Activated gamma-delta T cell treated with Interleukin-2 at 50 U/mL for 16 hours (primary cell): ENCODE measurements at regions not wholly inside any gene's neighbourhood (a gene's known extent, or its start where the extent isn't known, plus 50 kb on each side); places are given as distances from the start of the nearest gene placed in this dataset.
"Not testable (repeated sequence)": the region's sequence is repeated elsewhere in the genome, so short reads cannot be mapped to it uniquely, and the experiment has no call there.

Source experiments
- DNase-seq: peaks from one replicate; pipeline ENCODE4 v3.0.0-alpha.2; 2020

- no peak for DNase-seq
Observed at GRCh38 chr20:30511322-30512030, 746.0 kb upstream of the DEFB115 start.

DNA sequence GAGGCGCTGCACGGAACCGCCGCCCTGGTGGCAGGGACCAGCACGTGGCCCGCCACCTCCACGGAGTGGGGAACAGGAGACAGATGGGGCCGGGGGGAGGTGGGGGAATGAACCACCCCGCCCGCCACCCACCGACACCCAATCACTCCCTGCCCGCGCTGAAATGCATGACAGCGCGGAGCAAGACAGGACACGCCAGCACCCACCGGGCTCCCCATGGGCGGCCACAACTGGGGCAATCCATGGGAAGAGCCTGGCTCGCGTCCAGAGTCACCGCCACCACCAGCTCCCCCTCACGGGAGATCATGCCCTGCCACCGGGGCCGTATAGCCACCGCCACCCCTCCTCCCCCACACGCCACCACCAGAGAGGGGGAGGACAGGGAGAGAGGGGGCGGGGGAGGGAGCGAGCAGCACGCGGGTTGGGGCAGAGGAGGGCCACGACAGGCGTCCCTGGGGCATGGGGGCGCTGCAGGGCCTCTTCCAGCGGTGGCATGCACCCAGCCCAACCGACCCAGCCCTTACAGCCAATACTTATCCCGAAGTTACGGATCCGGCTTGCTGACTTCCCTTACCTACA, 744.3 kb upstream of the DEFB115 start:
- no peak for DNase-seq

- DNase-seq = not testable (repeated sequence)
Observed at GRCh38 chr20:30515915-30516314, 741.5 kb upstream of the DEFB115 start.

- not testable (repeated sequence) for DNase-seq
Observed at GRCh38 chr20:30518906-30519305, 738.6 kb upstream of the DEFB115 start.

DNA sequence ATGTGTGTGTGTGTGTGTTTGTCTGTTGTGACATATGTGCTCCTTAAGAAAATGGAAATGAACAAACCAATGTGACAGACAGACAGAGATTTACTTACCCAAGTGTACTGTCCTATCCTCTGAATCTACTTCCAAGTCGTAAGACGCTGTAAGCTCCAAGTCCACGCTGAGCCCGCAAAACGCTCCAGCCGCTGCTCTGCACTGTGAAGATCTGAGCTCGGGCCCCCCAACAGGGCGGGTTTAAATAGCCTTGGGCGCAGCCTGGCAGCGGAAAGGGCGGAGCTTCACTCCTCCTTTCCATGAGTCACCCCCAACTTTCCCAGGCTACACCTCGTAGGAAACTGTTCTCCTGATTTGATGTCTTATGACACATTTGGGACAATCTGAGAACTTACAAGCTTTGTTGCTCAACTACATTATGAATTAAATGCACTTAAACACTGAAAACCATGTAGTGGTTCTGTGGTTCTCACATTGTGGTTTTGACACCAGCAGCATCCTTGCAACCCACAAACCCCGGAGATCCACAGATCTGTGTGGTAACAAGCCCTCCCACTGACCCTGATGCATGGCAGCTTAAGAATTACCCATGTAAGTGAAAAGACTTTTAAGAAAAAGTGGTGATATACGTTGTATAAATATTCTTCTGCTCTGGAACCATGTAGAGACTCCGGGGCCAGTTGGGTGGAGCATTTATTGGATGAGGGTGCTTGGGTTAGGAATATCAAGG, 735.6 kb upstream of the DEFB115 start:
- DNase-seq = not testable (repeated sequence)

GRCh38 chr20:30524155-30524554, 733.3 kb upstream of the DEFB115 start:
- not testable (repeated sequence) for DNase-seq

DNA sequence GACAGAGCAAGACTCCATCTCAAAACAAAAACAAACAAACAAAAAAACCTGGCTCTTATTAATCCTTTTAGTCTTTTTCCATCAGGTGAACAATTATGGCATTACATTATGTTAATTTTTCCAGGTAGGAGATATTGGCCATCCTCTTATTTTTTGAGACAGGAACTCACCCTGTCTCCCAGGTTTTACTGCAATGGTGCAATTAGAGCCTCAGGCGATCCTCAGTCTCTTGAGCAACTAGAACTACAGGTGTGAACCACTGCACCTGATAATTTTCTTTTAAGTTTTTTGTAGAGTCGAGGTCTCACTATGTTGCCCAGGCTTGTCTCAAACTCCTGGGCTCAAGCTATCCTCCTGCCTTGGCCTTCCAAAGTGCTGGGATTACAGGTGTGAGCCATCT, 732.7 kb upstream of the DEFB115 start:
- not testable (repeated sequence) for DNase-seq

- not testable (repeated sequence) for DNase-seq
Observed at GRCh38 chr20:30533653-30534052, 723.8 kb upstream of the DEFB115 start.

DNA sequence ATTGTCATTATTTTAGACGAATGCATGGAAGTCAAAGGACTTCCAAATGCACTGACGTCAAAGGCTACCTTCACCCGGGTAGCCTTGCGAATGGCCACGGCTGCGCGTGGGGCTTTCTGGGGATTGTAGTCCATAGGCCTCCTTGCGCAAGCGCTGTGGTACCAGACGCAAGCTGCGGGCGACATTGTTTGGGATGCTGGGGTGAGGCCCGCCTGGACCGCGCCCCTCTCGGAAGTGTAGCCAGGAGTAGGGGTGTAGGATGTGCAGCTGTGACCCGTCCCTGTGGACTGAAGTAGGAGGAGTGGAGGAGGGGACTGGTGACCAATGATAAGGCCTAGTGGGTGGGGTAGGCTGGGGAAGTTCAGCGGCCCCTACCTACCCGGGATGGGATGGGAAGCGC, 720.0 kb upstream of the DEFB115 start:
- DNase-seq = not testable (repeated sequence)

GRCh38 chr20:30540330-30541069, 717.0 kb upstream of the DEFB115 start:
- DNase-seq = not testable (repeated sequence)

DNA sequence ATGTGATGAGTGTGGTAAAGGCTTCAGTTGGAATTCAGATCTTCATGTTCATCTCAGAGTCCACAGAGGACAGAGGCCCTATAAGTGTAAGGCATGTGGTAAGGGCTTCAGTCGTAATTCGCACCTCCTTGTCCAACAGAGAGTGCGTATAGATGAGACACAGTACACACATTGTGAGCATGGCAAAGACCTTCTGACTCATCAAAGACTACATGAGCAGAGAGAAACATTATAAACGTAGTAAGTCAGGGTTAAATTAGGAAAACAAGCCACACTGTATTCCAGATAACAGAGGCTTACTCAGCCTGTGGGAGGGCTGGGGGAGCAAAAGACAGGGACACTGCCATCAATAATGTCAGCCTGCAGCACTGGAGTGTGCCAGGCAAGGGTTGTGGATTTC, 706.2 kb upstream of the DEFB115 start:
- DNase-seq = not testable (repeated sequence)

DNA sequence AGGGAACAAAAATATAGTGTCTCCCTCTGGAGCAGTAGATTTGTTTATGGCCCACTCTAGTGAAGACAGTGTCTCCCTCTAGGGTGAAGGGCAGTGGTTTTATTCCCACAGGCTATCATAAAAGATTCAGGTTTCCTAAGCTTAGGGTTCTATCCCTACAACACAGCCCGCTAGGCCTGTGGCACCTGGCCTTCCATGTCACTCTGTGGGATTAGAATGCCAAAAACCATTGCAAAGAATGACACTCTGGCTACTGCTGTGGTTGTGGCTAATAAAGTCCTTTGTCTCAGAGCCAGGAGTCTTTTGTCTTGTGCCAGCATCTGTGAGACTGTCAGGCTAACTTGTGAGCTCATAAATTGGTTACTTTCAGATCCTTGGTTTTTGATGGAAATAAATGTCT, 700.7 kb upstream of the DEFB115 start:
- DNase-seq = not testable (repeated sequence)

- DNase-seq = not testable (repeated sequence)
Observed at GRCh38 chr20:30565086-30565485, 692.4 kb upstream of the DEFB115 start.

- not testable (repeated sequence) for DNase-seq
Observed at GRCh38 chr20:30569867-30570266, 687.6 kb upstream of the DEFB115 start.

DNA sequence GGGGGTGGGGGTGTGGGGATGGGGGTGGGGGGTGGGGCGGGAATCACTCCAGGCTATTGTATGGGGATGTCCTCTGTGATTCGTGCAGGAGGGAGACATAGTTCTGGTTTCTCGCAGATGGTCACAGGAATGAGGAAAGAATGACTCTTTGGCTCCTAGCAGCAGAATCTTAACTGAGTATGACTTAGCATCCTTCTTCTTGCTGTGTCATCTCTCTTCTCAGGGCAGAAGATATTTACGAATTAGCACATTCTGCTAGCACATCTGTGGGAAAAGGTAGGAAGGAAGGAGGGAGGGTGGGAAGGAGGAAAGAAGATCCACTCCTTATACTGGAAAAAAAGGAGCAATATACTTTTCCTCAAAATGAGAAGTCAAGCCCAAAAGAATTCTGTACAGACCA, 686.8 kb upstream of the DEFB115 start:
- DNase-seq = not testable (repeated sequence)

DNA sequence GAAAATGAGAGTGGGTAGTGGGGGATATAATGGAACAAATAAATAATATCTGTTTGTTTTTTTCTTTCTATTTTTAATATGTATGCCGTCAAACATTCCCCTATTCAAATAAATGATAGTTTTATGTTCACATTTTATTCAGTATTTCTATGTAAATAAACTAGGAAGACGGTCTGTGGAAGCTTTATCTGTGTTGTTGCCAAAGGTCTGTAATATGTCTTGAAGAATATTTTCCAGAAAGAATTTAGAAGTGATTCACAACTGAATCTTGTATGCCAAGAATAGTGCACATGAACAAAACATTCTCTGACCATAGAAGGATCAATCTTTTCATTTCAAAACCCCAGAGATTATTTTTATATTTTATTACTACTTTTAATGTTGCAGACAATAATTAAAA, 683.1 kb upstream of the DEFB115 start:
- not testable (repeated sequence) for DNase-seq

GRCh38 chr20:30579069-30579468, 678.4 kb upstream of the DEFB115 start:
- DNase-seq = not testable (repeated sequence)

GRCh38 chr20:30579824-30580438, 677.5 kb upstream of the DEFB115 start:
- not testable (repeated sequence) for DNase-seq

DNA sequence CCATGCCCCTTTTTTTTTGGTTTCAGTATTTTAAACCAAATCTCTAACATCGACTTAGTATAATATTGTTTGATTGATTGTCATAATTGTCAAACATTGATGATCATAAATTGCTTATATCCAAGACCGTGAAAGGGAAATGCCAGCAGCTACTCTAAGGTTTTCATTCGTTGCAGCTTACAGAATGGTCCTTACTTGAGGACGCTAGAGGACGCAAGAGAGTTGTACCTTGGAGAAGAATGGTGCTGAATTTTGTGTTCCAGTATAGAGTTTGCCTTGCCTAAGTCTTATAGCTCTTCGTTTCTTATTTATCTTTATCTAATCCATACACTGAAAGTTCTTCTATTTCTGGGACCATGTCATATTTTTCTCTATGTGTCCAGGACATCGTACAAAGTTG, 675.6 kb upstream of the DEFB115 start:
- not testable (repeated sequence) for DNase-seq

- not testable (repeated sequence) for DNase-seq
Observed at GRCh38 chr20:30584403-30584802, 673.1 kb upstream of the DEFB115 start.

DNA sequence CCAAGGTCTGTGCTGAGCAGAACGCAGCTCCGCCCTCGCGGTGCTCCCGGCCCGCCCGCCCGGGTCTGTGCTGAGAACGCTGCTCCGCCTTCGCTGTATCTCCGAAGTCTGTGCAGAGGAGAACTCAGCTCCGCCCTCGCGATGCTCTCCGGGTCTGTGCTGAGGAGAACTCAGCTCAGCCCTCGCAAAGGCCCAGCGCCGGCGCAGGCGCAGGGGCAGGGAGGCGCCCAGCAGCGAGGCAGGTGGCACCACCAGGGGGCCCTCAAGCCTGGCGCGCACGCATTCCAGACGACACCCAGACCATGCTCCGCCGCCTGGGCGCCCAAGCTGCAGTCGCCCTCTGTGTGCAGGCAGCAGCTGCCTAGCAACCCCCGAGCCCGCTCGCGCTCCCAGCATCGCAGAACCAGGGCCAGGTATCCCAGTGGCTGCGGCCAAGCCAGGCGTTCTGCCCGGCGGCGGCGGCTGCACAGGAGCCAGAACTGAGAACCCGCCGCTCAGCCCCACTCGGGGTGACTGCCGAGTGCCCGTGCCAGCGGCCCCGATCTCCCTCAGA, 672.1 kb upstream of the DEFB115 start:
- DNase-seq = not testable (repeated sequence)

- not testable (repeated sequence) for DNase-seq
Observed at GRCh38 chr20:30586178-30586577, 671.3 kb upstream of the DEFB115 start.
